Fibroblast of lung (primary cell): ENCODE measurements at regions not wholly inside any gene's neighbourhood (a gene's known extent, or its start where the extent isn't known, plus 50 kb on each side); places are given as distances from the start of the nearest gene placed in this dataset.

ENCODE experiments used
- EZH2 ChIP-seq: IDR thresholded peaks from 2 replicates; pipeline ENCODE4 v1.5.1; 2012; ENCODE audit warnings: low read length, control low read depth, mild to moderate bottlenecking; ENCODE audit errors: missing control alignments
- TF ChIP-seq, protein P1 (sequence below), 2 donors: IDR thresholded peaks in 1 of 2; conservative IDR thresholded peaks in 1 of 2; 1 replicate in 1 of 2; 2 replicates in 1 of 2; pipeline ENCODE4 v1.5.1; 2011 to 2012; ENCODE audit warnings: low read length in 2 of 2, control low read depth in 1 of 2, inconsistent platforms in 1 of 2, low read depth in 1 of 2, mild to moderate bottlenecking in 1 of 2

DNA sequence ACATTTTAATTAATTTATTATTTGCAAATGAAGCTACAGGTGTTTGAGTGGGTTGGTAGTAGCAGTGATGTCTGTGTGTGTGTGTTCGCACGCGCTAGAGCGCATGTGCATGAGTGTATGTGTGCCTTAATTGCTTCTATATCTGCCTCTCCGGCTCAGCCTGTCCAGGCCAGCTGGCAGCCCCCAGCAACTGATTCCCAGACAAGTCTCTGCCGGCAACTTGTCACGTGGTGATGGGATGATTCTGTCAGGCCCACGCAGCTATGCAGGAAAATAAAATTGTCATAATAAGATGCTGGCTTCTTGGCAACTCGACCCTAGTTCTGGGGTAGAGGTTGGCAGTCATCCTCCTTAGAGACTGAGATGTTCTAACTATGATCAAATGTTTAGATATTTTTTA, 712.8 kb upstream of the SOX9 start:
- TF ChIP-seq, protein P1, sequence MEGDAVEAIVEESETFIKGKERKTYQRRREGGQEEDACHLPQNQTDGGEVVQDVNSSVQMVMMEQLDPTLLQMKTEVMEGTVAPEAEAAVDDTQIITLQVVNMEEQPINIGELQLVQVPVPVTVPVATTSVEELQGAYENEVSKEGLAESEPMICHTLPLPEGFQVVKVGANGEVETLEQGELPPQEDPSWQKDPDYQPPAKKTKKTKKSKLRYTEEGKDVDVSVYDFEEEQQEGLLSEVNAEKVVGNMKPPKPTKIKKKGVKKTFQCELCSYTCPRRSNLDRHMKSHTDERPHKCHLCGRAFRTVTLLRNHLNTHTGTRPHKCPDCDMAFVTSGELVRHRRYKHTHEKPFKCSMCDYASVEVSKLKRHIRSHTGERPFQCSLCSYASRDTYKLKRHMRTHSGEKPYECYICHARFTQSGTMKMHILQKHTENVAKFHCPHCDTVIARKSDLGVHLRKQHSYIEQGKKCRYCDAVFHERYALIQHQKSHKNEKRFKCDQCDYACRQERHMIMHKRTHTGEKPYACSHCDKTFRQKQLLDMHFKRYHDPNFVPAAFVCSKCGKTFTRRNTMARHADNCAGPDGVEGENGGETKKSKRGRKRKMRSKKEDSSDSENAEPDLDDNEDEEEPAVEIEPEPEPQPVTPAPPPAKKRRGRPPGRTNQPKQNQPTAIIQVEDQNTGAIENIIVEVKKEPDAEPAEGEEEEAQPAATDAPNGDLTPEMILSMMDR (conservative IDR thresholded peaks at IDR 0.05 in 1 of 2, IDR thresholded peaks at IDR 0.05 in 1 of 2; ENCODE audit: low read depth in 1 of 2, low read length in 2 of 2): no peak
- TF ChIP-seq EZH2: no peak
